Stimulated activated CD8-positive, alpha-beta memory T cell treated with anti-CD3 and anti-CD28 coated beads, Interleukin-4, amount 100 ng/mL, for 48 hours (primary cell): ENCODE measurements at regions not wholly inside any gene's neighbourhood (a gene's known extent, or its start where the extent isn't known, plus 50 kb on each side); places are given as distances from the start of the nearest gene placed in this dataset.
"Not testable (repeated sequence)": the region's sequence is repeated elsewhere in the genome, so short reads cannot be mapped to it uniquely, and the experiment has no call there.

Source experiments
- DNase-seq: peaks from one replicate; pipeline ENCODE4 v3.0.0-alpha.2; 2020

DNA sequence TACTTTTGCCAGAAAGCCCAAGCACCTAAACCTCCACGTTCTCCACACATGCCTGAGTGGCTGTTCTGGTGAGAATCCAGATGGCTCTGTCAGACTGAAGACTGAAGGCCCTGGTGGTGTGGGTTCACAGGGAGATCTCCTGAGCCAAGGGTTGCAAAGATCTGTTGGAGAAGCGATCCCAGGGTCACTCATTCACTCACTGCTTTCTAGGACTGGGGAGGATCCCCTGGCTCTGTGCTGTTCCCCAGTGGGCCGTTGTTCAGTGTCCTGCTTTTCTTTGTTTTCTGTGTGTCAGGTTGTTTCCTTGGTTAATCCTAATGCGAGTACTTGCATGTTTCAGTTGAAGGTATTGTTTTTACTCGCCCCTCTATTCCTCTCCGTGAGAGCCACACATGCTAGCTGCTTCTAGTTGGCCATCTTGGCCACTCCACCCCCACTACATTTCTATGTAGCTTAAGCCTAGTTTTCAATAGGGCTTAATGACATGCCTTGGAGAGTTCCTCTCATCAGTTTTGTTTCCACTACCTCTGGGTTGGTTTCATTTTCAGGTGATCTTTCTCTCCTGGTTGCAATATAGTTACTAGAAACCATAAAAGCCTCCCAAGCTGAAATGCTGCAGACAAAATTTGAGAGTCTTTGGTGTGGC lies 144.5 kb upstream of the SLC38A2 start:
- peak; percentile 34 for DNase-seq

GRCh38 chr12:46516238-46516932 lies 143.8 kb upstream of the SLC38A2 start:
- no peak for DNase-seq

- DNase-seq = no peak
These were observed 143.3 kb upstream of the SLC38A2 start for GRCh38 chr12:46515829-46516228.

- no peak for DNase-seq
These were observed 142.3 kb upstream of the SLC38A2 start for GRCh38 chr12:46514886-46515285.

- DNase-seq = not testable (repeated sequence)
These were observed 137.7 kb upstream of the SLC38A2 start for GRCh38 chr12:46510257-46510656.

DNA sequence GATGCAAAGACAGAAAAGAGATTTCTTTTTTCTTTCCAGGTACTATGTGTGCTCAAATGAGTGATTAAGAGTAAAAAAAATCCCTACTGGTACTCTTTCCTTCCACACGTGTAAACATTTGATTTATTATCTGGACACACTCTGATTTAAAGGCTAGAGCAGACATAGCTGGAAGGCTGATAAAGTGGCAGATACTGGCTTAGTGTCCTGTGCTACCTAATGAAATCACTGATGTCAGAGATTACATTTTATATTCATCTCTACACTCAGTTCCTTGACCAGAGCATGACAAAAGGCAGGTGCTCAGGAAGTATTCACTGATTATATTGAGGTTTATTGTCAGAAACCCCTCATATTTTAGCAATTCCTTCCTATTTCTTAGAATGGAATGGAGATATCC lies 136.6 kb upstream of the SLC38A2 start:
- DNase-seq = no peak

DNA sequence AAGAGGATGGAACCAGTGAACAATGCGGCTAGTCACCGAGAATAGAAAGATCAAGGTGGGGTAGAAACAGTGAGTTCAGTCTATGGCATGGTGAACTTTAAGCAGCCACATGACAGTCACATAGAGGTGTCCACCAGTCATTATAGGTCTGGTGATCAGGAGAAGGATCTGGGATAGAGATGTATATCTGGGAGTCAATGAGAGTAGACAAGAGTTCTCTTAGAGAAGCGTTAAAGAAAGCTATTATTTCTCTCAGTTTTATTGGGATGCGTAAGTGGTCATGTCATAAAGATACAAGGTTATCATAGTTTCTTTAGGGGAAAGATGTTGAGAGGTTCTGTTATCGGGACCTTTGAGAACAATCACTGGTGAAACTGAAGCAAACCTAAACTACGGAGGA lies 136.1 kb upstream of the SLC38A2 start:
- DNase-seq = no peak

GRCh38 chr12:46507766-46508165 lies 135.2 kb upstream of the SLC38A2 start:
- no peak for DNase-seq

GRCh38 chr12:46506961-46507360 lies 134.4 kb upstream of the SLC38A2 start:
- no peak for DNase-seq

GRCh38 chr12:46506198-46506597 lies 133.6 kb upstream of the SLC38A2 start:
- DNase-seq = no peak

GRCh38 chr12:46504494-46504893 lies 131.9 kb upstream of the SLC38A2 start:
- no peak for DNase-seq

DNA sequence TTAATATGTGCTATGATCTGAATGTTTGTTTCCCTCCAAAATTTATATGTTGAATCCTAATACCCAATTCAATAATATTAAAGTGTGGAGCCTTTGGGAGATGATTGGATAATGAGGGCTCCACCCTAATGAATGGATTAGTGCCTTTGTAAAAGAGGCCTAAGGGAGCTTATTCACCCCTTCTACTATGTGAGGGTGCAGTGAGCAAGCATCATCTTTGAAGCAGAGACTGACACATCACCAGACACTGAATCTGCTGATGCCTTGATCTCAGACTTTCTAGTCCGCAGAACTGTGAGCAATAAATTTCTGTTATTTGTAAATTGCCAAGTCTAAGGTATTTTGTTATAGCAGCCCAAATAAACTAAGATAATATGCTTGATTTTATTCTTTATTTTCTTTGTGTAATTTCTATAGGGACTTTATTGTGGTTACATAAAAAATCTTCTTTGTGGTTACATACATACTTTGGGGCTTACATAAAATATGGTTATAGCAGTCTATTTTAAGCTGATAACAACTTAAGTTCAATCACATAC lies 131.1 kb upstream of the SLC38A2 start:
- no peak for DNase-seq

DNA sequence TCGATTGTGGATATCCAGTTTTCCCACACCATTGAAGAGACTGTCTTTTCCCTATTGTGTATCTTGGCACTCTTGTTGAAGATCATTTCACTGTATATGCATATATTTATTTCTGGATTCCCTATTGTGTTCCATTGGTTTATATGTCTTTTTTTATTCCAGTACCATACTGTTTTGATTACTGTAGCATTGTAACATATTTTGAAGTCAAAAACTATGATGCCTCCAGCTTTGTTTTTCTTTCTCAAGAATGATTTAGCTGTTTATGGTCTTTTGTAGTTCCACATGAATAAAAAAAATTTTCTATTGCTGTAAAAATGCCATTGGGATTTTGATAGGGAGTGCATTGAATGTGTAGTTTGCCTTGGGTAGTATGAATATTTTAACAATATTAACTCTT lies 128.1 kb upstream of the SLC38A2 start:
- DNase-seq = no peak

DNA sequence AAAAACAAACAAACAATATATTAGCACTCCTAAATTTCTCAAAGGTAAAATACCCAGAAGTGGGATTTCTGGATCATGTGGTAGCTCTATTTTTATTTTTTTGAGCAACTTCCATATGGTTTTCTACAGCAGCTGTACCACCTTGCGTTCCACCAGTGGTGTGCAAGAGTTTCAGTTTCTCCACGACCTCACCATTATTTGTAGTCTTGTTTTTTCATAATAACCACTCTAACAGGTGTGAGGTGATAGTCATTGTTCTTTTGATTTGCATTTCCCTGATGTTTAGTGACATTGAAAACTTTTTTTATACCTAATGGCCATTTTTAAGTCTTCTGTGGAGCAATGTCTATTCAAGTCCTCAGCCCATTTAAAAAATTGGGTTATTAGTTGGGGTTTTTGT lies 127.3 kb upstream of the SLC38A2 start:
- DNase-seq = no peak

DNA sequence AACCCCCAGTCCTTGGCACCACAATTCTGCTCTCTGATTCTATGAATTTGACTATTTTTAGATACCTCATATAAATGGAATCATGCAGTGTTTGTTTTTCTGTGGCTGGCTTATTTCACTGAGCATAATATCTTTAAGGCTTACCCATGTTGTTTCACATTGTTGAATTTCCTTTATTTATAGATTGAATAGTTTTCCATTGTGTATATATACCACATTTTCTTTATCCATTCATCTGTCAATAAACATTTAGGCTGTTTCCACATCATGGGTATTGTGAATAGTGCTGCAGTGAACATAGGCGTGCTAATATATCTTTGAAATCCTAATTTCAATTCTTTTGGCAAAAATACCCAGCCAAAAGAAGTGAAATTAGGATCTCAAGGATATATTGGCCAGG lies 126.7 kb upstream of the SLC38A2 start:
- no peak for DNase-seq

GRCh38 chr12:46497739-46498138 lies 125.2 kb upstream of the SLC38A2 start:
- DNase-seq = no peak

DNA sequence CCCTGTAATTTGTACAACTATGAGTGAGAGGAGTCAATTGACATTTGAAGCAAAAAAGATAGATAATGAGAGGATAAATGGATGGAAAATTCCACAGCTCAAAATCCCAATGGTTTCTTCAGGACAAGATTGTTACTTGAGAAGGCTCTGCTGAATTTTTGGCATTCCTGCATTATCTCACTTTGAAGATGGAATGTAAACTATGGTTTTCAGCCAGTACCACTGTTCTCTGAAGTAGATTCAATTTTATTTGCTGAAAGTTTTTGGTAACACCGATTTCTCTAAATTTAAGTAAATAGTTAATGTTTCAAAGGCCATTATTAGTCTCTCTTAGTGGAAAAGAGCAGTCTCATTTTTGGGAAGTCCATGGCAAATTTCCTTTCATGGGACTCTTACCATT lies 121.9 kb upstream of the SLC38A2 start:
- DNase-seq = no peak

DNA sequence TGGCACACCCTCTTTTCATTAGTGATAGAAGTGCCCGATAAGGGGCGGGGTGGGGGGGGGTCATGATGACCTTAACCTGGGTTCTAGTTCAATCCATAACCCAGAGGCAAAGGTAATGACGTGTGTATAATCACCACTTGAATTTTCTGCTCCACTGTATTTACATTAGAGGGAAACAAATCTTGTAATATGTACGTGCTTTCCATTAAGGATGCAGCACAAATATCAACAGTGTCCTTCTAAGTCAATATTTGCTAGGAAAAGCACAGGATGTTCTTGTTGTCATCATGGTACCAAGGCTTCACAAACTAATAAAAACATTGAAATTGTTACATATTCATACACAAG lies 121.2 kb upstream of the SLC38A2 start:
- DNase-seq = no peak

DNA sequence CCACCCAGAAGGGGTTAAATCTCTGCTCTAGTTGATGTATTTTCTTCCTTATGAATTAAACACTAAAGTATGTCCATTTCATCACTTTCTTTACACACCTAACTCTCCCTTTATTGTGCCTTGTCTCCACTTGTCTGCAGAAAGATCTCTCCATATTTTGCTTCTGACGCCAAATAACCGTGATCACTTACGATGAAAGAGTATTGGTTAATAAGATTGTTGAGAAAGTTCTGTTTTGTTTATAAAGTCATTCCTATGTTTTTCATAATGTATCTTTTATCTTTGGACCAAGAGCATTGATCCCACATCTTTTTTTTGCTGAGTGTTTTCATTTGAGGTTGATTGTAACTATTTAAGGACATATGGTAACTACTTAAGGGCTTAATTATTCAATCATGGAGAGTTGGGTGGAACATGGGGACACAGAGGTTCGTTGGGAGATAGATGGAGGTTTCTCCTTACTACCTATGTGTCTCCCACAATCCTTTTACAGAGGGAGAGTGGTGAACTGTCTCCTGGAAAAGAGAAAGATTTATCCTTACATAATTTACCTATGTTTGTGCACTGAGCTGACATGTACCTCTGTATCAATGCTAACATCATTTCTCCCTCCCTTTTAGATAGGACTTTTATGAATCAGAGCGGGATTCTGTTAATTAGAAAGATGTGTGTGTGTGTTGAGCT lies 120.7 kb upstream of the SLC38A2 start:
- DNase-seq = no peak

DNA sequence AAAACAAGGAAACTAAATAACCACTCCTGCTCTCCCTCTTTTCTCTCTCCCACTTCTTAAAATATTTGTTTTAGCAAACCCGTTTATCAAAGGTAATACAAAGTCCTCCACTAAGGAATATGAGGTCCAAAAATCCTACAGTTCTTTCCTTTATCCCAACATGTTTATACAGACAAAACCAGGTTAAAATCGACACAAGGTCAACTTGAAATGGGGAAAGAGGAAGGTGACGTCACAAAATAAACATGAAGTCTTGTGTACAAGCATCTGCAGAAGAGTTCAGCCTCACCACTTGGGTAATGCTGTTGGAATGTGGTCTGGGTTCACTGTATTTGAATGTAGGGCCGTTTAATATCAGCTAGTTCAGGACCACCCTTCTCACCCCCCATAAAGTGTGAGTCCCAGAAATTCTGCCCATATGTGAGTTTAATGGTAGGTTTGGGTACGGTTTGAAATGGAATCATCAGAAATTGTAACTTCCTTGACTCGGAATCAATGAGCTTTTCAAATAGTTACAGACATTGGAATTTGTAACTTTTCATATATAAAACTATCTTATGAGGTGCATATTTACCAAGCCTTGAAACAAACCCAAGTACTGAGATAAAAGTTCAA lies 120.0 kb upstream of the SLC38A2 start:
- DNase-seq = no peak

- DNase-seq = no peak
These were observed 119.0 kb upstream of the SLC38A2 start for GRCh38 chr12:46491548-46491947.

DNA sequence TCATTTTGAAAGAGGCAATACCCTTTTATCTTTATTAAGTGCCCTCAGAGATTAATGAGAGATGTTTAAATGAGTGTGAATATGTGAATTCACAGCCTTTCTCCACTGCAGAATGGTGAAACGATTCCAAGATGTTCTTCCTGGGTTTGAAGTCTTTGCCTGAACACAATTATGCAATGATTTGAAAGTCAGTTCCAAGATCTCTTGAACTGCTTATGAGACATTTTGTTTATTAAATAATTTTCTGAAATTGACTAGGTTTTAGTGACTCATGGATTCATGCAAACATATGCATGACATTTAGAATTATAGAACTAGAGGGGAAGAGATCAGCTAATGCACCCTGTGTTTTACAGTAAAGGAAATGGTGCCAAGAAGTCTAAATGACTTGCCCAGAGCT lies 118.1 kb upstream of the SLC38A2 start:
- DNase-seq = no peak

DNA sequence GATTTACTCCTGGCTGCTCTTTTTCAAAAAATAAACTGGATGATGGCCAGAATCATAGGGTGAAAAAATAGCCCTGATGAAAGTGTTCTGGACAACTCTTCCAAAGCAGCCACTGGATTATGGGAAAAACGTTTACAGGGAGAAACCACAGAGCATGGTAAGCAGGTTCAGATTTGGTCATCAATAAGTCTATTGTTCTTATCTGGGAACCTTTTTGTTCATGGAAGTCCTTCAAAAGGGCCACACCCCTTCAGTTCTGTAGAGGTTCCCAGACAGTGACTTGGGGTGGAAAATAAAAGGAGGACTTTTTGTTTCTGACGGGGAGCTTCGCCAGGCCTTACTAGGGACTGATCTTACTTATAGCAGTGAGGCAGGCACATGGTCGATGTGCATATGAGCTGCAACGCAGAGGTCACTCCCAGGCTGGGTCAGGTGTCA lies 117.4 kb upstream of the SLC38A2 start:
- no peak for DNase-seq
